Liver (tissue), 3 donors: ENCODE measurements at regions not wholly inside any gene's neighbourhood (a gene's known extent, or its start where the extent isn't known, plus 50 kb on each side); places are given as distances from the start of the nearest gene placed in this dataset.

ENCODE experiments used
- SP1 ChIP-seq: IDR thresholded peaks from 2 replicates; pipeline ENCODE4 v1.6.1; 2018; ENCODE audit warnings: antibody characterized with exemption, mild to moderate bottlenecking
- YY1 ChIP-seq: IDR thresholded peaks from 2 replicates; pipeline ENCODE4 v1.6.1; 2016; ENCODE audit warnings: antibody characterized with exemption, mild to moderate bottlenecking
- TF ChIP-seq, protein P1 (sequence below): IDR thresholded peaks from 2 replicates; pipeline ENCODE4 v1.6.1; 2016; ENCODE audit warnings: antibody characterized with exemption, mild to moderate bottlenecking
- TF ChIP-seq, protein P2 (sequence below): fragments of 150-350 bp; IDR thresholded peaks from 2 replicates; pipeline ENCODE4 v1.5.1; 2017; ENCODE audit warnings: improper control_type of control experiment, low read depth, low read length; ENCODE audit not compliant: missing input control
- donor health status: healthy.
- donor health status: healthy.

DNA sequence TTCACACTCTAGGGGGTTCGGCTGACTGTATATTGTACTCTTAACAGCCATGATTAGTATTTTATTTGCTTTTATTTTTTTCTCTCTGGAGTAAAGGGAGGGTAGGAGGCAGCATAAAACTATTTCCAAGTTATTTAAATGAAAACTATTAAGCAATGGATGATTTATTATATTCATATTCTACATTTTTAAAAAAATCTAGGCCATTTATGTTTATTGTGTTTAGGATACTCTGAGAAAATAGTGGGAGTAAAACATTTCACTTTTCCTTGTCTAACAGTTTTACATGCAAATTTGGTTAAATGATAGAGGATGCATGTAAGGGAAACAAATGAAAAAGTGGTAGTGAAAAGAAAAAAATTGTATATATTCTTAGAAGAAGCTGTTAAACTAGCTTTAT, 276.3 kb downstream of the GAS1 start:
- TF ChIP-seq, protein P1, sequence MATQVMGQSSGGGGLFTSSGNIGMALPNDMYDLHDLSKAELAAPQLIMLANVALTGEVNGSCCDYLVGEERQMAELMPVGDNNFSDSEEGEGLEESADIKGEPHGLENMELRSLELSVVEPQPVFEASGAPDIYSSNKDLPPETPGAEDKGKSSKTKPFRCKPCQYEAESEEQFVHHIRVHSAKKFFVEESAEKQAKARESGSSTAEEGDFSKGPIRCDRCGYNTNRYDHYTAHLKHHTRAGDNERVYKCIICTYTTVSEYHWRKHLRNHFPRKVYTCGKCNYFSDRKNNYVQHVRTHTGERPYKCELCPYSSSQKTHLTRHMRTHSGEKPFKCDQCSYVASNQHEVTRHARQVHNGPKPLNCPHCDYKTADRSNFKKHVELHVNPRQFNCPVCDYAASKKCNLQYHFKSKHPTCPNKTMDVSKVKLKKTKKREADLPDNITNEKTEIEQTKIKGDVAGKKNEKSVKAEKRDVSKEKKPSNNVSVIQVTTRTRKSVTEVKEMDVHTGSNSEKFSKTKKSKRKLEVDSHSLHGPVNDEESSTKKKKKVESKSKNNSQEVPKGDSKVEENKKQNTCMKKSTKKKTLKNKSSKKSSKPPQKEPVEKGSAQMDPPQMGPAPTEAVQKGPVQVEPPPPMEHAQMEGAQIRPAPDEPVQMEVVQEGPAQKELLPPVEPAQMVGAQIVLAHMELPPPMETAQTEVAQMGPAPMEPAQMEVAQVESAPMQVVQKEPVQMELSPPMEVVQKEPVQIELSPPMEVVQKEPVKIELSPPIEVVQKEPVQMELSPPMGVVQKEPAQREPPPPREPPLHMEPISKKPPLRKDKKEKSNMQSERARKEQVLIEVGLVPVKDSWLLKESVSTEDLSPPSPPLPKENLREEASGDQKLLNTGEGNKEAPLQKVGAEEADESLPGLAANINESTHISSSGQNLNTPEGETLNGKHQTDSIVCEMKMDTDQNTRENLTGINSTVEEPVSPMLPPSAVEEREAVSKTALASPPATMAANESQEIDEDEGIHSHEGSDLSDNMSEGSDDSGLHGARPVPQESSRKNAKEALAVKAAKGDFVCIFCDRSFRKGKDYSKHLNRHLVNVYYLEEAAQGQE: no peak
- TF ChIP-seq, protein P2, sequence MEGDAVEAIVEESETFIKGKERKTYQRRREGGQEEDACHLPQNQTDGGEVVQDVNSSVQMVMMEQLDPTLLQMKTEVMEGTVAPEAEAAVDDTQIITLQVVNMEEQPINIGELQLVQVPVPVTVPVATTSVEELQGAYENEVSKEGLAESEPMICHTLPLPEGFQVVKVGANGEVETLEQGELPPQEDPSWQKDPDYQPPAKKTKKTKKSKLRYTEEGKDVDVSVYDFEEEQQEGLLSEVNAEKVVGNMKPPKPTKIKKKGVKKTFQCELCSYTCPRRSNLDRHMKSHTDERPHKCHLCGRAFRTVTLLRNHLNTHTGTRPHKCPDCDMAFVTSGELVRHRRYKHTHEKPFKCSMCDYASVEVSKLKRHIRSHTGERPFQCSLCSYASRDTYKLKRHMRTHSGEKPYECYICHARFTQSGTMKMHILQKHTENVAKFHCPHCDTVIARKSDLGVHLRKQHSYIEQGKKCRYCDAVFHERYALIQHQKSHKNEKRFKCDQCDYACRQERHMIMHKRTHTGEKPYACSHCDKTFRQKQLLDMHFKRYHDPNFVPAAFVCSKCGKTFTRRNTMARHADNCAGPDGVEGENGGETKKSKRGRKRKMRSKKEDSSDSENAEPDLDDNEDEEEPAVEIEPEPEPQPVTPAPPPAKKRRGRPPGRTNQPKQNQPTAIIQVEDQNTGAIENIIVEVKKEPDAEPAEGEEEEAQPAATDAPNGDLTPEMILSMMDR: no peak
- TF ChIP-seq YY1: no peak
- TF ChIP-seq SP1: no peak
